Transverse colon (tissue), 4 donors: ENCODE measurements at regions not wholly inside any gene's neighbourhood (a gene's known extent, or its start where the extent isn't known, plus 50 kb on each side); places are given as distances from the start of the nearest gene placed in this dataset.

Experiments
- DNase-seq: peaks from one replicate; pipeline ENCODE4 v3.0.0-alpha.2; 2019
- H3K27ac ChIP-seq, 4 donors: fragments of 200-600 bp; sonication (generic); 2 replicates each; pipeline ENCODE4 v1.5.1; 2016 to 2018; ENCODE audit warnings: inconsistent platforms in 4 of 4
- H3K27me3 ChIP-seq: fragments of 200-600 bp; sonication (generic); 2 replicates; pipeline ENCODE4 v1.5.1; 2017; ENCODE audit warnings: inconsistent platforms
- H3K36me3 ChIP-seq, 4 donors: fragments of 200-600 bp; sonication (generic); 2 replicates each; pipeline ENCODE4 v1.5.1; 2017 to 2019; ENCODE audit warnings: inconsistent platforms in 4 of 4
- H3K4me1 ChIP-seq, 4 donors: fragments of 200-600 bp; sonication (generic); 2 replicates each; pipeline ENCODE4 v1.5.1; 2017 to 2020; ENCODE audit warnings: inconsistent platforms in 4 of 4
- H3K4me3 ChIP-seq, 4 donors: fragments of 200-600 bp; sonication (generic); 1 replicate in 1 of 4; 2 replicates in 3 of 4; pipeline versions ENCODE4 v1.5.1 to v1.6.1; 2017 to 2019; ENCODE audit warnings: inconsistent platforms in 4 of 4
- H3K9me3 ChIP-seq, 2 donors: fragments of 200-600 bp; sonication (generic); 2 replicates each; pipeline ENCODE4 v1.5.1; 2017 to 2019; ENCODE audit warnings: inconsistent platforms in 2 of 2
- EP300 ChIP-seq: sonication (generic); formaldehyde crosslinking; IDR thresholded peaks from one replicate; pipeline ENCODE4 v1.6.1; 2017; ENCODE audit warnings: antibody characterized with exemption, low read depth
- POLR2A ChIP-seq: fragments of 450-650 bp; IDR thresholded peaks from one replicate; pipeline ENCODE4 v1.6.1; 2016; ENCODE audit warnings: antibody characterized with exemption, mild to moderate bottlenecking, moderate library complexity
- POLR2AphosphoS5 ChIP-seq, 3 donors: sonication (generic); formaldehyde crosslinking; IDR thresholded peaks; one replicate each; pipeline ENCODE4 v1.6.1; 2016; ENCODE audit warnings: antibody characterized with exemption in 3 of 3
- WGBS, 2 donors: methylation state at CpG; one replicate each; pipeline ENCODE4 v1.1.5; 2018; ENCODE audit warnings: low coverage in 1 of 2; 5-methylcytosine and 5-hydroxymethylcytosine counted together
- in situ Hi-C, 4 donors: fragments of 200-750 bp; cut with MboI; loops; one replicate each; pipeline versions ENCODE4 v1.15.0 to v1.15.1; 2017; ENCODE audit warnings: low sequenced_read_pairs in 3 of 4, low pct_ligation_motif_present in 1 of 4, low pct_unique_long_range_greater_than_20kb in 1 of 4
- intact Hi-C: fragments of 100-400 bp; cut with DNase I; formaldehyde crosslinking; loops from one replicate; pipeline ENCODE4 v1.15.1; 2023; ENCODE audit warnings: low total_unique reads
- TF ChIP-seq, protein P1 (sequence below), 5 experiments: fragments of 200-600 bp in 3 of 5; fragments of 450-650 bp in 2 of 5; sonication (generic) in 3 of 5; IDR thresholded peaks; 1 replicate in 2 of 5; 2 replicates in 3 of 5; pipeline ENCODE4 v1.5.1; 2016 to 2017; ENCODE audit warnings: antibody characterized with exemption in 5 of 5, inconsistent platforms in 3 of 5, mild to moderate bottlenecking in 2 of 5, moderate library complexity in 1 of 5

DNA sequence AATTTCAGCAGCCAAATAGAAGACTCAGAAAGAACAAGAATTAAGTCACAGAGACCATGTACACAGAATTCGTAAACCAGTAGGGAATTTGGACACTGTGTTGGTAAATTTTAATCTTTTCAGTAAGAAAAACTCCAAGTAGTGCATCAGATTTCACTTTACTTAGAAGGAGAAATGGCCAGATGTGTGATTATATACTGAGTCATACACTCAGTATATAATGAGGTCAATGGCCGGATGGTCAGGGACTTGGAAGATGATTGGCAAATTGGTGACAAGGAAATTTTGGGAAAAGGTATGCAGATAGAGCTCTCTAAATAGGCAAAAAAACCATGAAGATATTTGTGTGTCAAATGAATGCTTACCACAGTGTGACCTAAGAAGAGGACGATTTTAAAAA, 399.8 kb upstream of the LRRC7 start:
- DNase-seq, result no peak
- in situ Hi-C loops, result no loop called here
- 73 to 76% methylated on average over 3 of the region's 3 CpGs for WGBS, 2 donors
- H3K4me3 ChIP-seq, result no peak overlapping the region
- intact Hi-C loops, result no loop called here
- no peaks in the 10 kb centered on the region for H3K9me3 ChIP-seq
- H3K27ac ChIP-seq, result no peak overlapping the region
- no peaks in the 10 kb centered on the region for H3K27me3 ChIP-seq
- no peaks in the 10 kb centered on the region for H3K4me1 ChIP-seq
- TF ChIP-seq EP300 (no peak), POLR2A (no peak), POLR2AphosphoS5 (IDR thresholded peaks at IDR 0.05) (no peak)
- TF ChIP-seq, protein P1, sequence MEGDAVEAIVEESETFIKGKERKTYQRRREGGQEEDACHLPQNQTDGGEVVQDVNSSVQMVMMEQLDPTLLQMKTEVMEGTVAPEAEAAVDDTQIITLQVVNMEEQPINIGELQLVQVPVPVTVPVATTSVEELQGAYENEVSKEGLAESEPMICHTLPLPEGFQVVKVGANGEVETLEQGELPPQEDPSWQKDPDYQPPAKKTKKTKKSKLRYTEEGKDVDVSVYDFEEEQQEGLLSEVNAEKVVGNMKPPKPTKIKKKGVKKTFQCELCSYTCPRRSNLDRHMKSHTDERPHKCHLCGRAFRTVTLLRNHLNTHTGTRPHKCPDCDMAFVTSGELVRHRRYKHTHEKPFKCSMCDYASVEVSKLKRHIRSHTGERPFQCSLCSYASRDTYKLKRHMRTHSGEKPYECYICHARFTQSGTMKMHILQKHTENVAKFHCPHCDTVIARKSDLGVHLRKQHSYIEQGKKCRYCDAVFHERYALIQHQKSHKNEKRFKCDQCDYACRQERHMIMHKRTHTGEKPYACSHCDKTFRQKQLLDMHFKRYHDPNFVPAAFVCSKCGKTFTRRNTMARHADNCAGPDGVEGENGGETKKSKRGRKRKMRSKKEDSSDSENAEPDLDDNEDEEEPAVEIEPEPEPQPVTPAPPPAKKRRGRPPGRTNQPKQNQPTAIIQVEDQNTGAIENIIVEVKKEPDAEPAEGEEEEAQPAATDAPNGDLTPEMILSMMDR (IDR thresholded peaks at IDR 0.05), result no peak
- H3K36me3 ChIP-seq, result no peaks in the 10 kb centered on the region

DNA sequence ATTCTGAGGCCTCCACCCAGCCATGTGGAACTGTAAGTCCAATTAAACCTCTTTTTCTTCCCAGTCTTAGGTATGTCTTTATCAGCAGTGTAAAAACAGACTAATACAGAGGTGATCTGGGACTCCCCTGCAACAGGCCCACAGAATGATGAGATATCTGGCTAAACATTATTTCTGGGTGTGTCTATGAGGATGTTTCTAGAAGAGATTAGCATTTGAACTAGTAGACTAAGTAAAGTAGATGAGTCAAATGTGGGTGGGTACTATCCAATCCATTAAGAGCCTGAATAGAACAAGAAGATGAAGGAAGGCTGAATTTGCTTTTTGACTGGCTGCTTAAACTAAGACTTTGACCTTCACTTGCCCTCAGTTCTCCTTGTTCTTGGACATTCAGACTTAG, 396.5 kb upstream of the LRRC7 start:
- Histone ChIP-seq H3K27me3 (no peaks in the 10 kb centered on the region), H3K4me1 (no peaks in the 10 kb centered on the region), H3K9me3 (no peaks in the 10 kb centered on the region), H3K4me3 (no peak overlapping the region), H3K36me3 (no peaks in the 10 kb centered on the region), H3K27ac (no peak overlapping the region)
- TF ChIP-seq POLR2AphosphoS5 (IDR thresholded peaks at IDR 0.05) (no peak), POLR2A (no peak), EP300 (no peak)
- TF ChIP-seq, protein P1 (IDR thresholded peaks at IDR 0.05), result no peak
- intact Hi-C loops (no loop called here), in situ Hi-C loops (no loop called here)
- DNase-seq, result no peak

DNA sequence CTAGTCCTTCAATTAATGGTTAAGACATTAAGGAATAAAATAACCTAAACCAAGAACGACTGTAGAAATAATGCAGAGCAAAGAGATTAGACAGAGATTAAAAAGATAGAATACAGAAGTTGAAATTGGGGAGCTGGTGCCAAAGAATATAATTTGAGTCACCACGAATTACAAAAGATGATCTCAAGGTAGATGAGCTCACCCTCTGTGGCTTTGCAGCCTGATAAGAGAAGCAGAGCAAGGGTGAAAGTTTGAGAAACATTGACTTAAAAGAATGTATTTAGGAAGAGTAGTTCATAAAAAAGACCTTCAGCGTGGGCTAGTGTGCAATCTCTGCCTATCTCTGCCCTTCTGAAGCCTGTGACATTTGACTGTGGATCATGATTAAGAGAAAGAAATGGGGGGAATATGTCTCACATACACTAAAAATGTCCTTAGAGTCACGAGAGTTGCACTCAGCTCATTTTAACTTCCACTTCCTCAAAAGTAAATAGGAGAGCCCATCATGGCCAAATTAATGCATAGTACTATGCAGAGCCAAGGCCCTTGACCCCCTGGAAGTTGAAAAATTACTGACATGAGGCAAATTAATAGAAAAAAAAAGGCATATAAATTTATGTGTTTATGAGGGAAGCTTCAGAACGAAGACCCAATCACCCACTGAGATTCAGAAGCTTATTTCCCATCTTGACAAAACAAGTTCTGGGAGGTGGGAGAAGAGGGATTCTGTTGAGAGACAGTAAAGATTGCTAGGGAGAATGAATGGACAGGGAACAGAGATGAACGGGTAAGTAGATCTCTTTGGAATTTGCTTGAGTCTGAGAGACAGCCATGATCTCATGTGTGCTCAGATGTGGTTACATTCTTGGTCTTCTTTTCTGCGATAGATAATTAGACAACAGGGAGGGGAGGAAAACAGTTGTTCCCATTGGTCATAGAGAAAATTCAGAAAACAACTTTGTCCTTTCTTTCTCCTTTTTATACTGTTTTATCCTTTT, 395.4 kb upstream of the LRRC7 start:
- in situ Hi-C loops, result no loop called here
- no peak for DNase-seq
- Histone ChIP-seq H3K4me1 (no peaks in the 10 kb centered on the region), H3K9me3 (no peaks in the 10 kb centered on the region), H3K27ac (no peak overlapping the region), H3K36me3 (no peaks in the 10 kb centered on the region), H3K4me3 (no peak overlapping the region), H3K27me3 (no peaks in the 10 kb centered on the region)
- intact Hi-C loops, result no loop called here
- TF ChIP-seq POLR2AphosphoS5 (IDR thresholded peaks at IDR 0.05), result no peak
- TF ChIP-seq, protein P1 (IDR thresholded peaks at IDR 0.05), result no peak
- 57 to 60% methylated on average over 6 to 7 of the region's 7 CpGs for WGBS, 2 donors

DNA sequence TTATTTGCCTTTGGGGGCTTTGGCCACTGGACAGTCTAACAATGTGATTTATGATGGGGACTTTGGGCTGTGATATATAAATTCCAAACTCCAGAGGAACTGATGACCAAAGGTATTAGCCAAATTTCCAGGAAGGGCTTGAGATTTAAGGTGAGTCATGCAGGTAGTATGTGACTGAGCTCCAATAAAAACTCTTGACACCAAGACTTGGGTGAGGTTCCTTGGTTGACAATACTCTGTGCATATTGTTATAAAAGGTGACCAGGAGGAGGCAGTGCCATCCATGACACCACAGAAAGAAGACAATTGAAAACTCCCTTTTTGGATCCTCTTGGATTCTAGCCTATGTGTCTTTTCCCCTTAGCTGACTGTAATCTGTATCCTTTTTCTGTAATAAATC, 392.7 kb upstream of the LRRC7 start:
- in situ Hi-C loops, result no loop called here
- Histone ChIP-seq H3K4me3 (no peak overlapping the region), H3K4me1 (no peaks in the 10 kb centered on the region), H3K27me3 (no peaks in the 10 kb centered on the region), H3K9me3 (no peaks in the 10 kb centered on the region), H3K27ac (no peak overlapping the region), H3K36me3 (no peaks in the 10 kb centered on the region)
- TF ChIP-seq EP300 (no peak), POLR2AphosphoS5 (IDR thresholded peaks at IDR 0.05) (no peak), POLR2A (no peak)
- TF ChIP-seq, protein P1 (IDR thresholded peaks at IDR 0.05), result no peak
- intact Hi-C loops, result no loop called here
- DNase-seq, result no peak
